HFFc6 (cell line): ENCODE measurements at regions not wholly inside any gene's neighbourhood (a gene's known extent, or its start where the extent isn't known, plus 50 kb on each side); places are given as distances from the start of the nearest gene placed in this dataset.

Experiments used
- DNase-seq: peaks from one replicate; pipeline ENCODE4 v3.0.0-alpha.2; 2018
- H3K27ac Mint-ChIP-seq: 2 replicates; pipeline ENCODE4 v1.8.0; 2020; ENCODE audit warnings: mild to moderate bottlenecking, mixed read lengths
- H3K27me3 Mint-ChIP-seq: 2 replicates; pipeline ENCODE4 v1.8.0; 2021; ENCODE audit warnings: mild to moderate bottlenecking, moderate library complexity, mixed read lengths; ENCODE audit not compliant: insufficient read depth
- H3K36me3 Mint-ChIP-seq: 2 replicates; pipeline ENCODE4 v1.8.0; 2021; ENCODE audit warnings: low read depth, mixed read lengths
- H3K4me1 Mint-ChIP-seq: 2 replicates; pipeline ENCODE4 v1.8.0; 2020; ENCODE audit warnings: low read depth, mixed read lengths
- H3K4me3 Mint-ChIP-seq: 2 replicates; pipeline ENCODE4 v1.8.0; 2020; ENCODE audit warnings: mild to moderate bottlenecking, moderate library complexity, mixed read lengths
- H3K9me3 Mint-ChIP-seq: 2 replicates; pipeline ENCODE4 v1.8.0; 2020; ENCODE audit warnings: mild to moderate bottlenecking, mixed read lengths
- CTCF ChIP-seq: fragments of 200-600 bp; sonication (generic); IDR thresholded peaks from 2 replicates; pipeline ENCODE4 v1.5.0; 2021; ENCODE audit warnings: antibody characterized with exemption, mild to moderate bottlenecking

GRCh38 chr18:41602034-41602433, 353.0 kb upstream of the PIK3C3 start:
- TF ChIP-seq CTCF = no peak
- H3K4me3 Mint-ChIP-seq = no peak overlapping the region
- H3K27me3 Mint-ChIP-seq = peaks cover 2% of the 10 kb centered on the region; the same call in 1 of the 2 replicates
- H3K9me3 Mint-ChIP-seq = peaks cover 3% of the 10 kb centered on the region
- no peak for DNase-seq
- H3K36me3 Mint-ChIP-seq = no peaks in the 10 kb centered on the region
- no peaks in the 10 kb centered on the region for H3K4me1 Mint-ChIP-seq
- no peak overlapping the region for H3K27ac Mint-ChIP-seq

- DNase-seq = no peak
- no peak overlapping the region for H3K4me3 Mint-ChIP-seq
- TF ChIP-seq CTCF = no peak
- H3K9me3 Mint-ChIP-seq = no peaks in the 10 kb centered on the region; the same call in 1 of the 2 replicates
- no peak overlapping the region for H3K27ac Mint-ChIP-seq
- H3K4me1 Mint-ChIP-seq = no peaks in the 10 kb centered on the region
- peaks cover 2% of the 10 kb centered on the region; the same call in 1 of the 2 replicates for H3K27me3 Mint-ChIP-seq
- H3K36me3 Mint-ChIP-seq = no peaks in the 10 kb centered on the region
Measured at GRCh38 chr18:41600693-41601391, 354.2 kb upstream of the PIK3C3 start.

- DNase-seq = no peak
- no peak for TF ChIP-seq CTCF
- no peaks in the 10 kb centered on the region; the same call in none of the 2 replicates for H3K9me3 Mint-ChIP-seq
- H3K27ac Mint-ChIP-seq = no peak overlapping the region
- no peaks in the 10 kb centered on the region; the same call in 1 of the 2 replicates for H3K27me3 Mint-ChIP-seq
- H3K4me1 Mint-ChIP-seq = no peaks in the 10 kb centered on the region
- H3K36me3 Mint-ChIP-seq = no peaks in the 10 kb centered on the region
- no peak overlapping the region for H3K4me3 Mint-ChIP-seq
Measured at GRCh38 chr18:41599466-41599865, 355.6 kb upstream of the PIK3C3 start.

GRCh38 chr18:41594582-41594981, 360.5 kb upstream of the PIK3C3 start:
- Mint-ChIP-seq H3K27me3 (no peaks in the 10 kb centered on the region; the same call in 1 of the 2 replicates), H3K27ac (no peak overlapping the region), H3K36me3 (no peaks in the 10 kb centered on the region), H3K4me1 (no peaks in the 10 kb centered on the region), H3K4me3 (no peak overlapping the region), H3K9me3 (peaks cover 4% of the 10 kb centered on the region; the same call in 1 of the 2 replicates)
- TF ChIP-seq CTCF = no peak
- no peak for DNase-seq

- Mint-ChIP-seq H3K36me3 (no peaks in the 10 kb centered on the region), H3K4me1 (no peaks in the 10 kb centered on the region)
Measured at GRCh38 chr18:41593171-41593675, 361.8 kb upstream of the PIK3C3 start.

More at GRCh38 chr18:41593171-41593675, 361.8 kb upstream of the PIK3C3 start:
- H3K27me3 Mint-ChIP-seq = no peaks in the 10 kb centered on the region; the same call in 1 of the 2 replicates
- H3K27ac Mint-ChIP-seq = no peak overlapping the region
- peaks cover 6% of the 10 kb centered on the region; the same call in 1 of the 2 replicates for H3K9me3 Mint-ChIP-seq
- no peak for DNase-seq
- no peak for TF ChIP-seq CTCF
- no peak overlapping the region for H3K4me3 Mint-ChIP-seq
